Activated CD4-positive, alpha-beta memory T cell treated with anti-CD3 and anti-CD28 coated beads, Interleukin-2, amount 10 ng/mL, durations not matched to agents 7 days and 5 days (primary cell): ENCODE measurements at regions not wholly inside any gene's neighbourhood (a gene's known extent, or its start where the extent isn't known, plus 50 kb on each side); places are given as distances from the start of the nearest gene placed in this dataset.

Source experiments
- CTCF ChIA-PET: fragments of 350-600 bp; sonication (Branson Sonifier 250); formaldehyde crosslinking; loops from one replicate; lab custom pipeline; 2021; ENCODE audit warnings: antibody characterized with exemption, inconsistent platforms; lab: Charles Lee
- POLR2A ChIA-PET: fragments of 350-600 bp; sonication (Branson Sonifier 250); formaldehyde crosslinking; loops from one replicate; lab custom pipeline; 2021; ENCODE audit warnings: antibody characterized with exemption; lab: Charles Lee
- DNase-seq: peaks from one replicate; pipeline ENCODE4 v3.0.0-alpha.2; 2020
- H3K27ac Mint-ChIP-seq: one replicate; pipeline ENCODE4 v1.8.0; 2021; ENCODE audit warnings: mild to moderate bottlenecking, mixed read lengths
- H3K27me3 Mint-ChIP-seq: one replicate; pipeline ENCODE4 v1.8.0; 2021; ENCODE audit warnings: mixed read lengths
- H3K36me3 Mint-ChIP-seq: one replicate; pipeline ENCODE4 v1.8.0; 2021; ENCODE audit warnings: low read depth, mixed read lengths
- H3K4me1 Mint-ChIP-seq: one replicate; pipeline ENCODE4 v1.8.0; 2021; ENCODE audit warnings: mixed read lengths
- H3K4me3 Mint-ChIP-seq: one replicate; pipeline ENCODE4 v1.8.0; 2021; ENCODE audit warnings: mild to moderate bottlenecking, mixed read lengths
- H3K9me3 Mint-ChIP-seq: one replicate; pipeline ENCODE4 v1.8.0; 2021; ENCODE audit warnings: mixed read lengths

DNA sequence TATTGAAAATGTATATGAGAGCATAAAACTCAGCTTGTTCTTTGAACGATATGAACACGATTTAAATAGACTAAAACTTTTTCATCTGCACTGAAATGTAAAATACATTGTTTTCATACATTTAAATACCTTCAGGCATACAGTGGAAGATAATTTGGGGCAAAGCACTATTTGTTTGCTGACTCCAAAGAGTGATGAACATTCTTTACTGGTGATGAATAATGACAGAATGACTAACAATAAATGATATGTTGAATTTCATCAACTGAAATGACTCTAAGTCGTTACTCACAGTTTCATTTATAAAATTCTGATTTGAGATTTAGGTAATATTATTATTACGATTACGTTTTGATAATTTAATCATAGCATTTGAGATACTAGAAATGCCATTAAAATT lies 1160.1 kb downstream of the NLGN4X start:
- ChIA-PET CTCF (no interaction called here), POLR2A (no interaction called here)
- Mint-ChIP-seq H3K36me3 (no peaks in the 10 kb centered on the region), H3K9me3 (no peaks in the 10 kb centered on the region), H3K27me3 (no peaks in the 10 kb centered on the region), H3K4me3 (no peak overlapping the region), H3K27ac (no peak overlapping the region), H3K4me1 (no peaks in the 10 kb centered on the region)
- no peak for DNase-seq

GRCh38 chrX:5057786-5058185 lies 1170.9 kb downstream of the NLGN4X start:
- ChIA-PET CTCF (no interaction called here), POLR2A (no interaction called here)
- Mint-ChIP-seq H3K36me3 (no peaks in the 10 kb centered on the region), H3K4me1 (no peaks in the 10 kb centered on the region), H3K27ac (no peak overlapping the region), H3K27me3 (no peaks in the 10 kb centered on the region), H3K9me3 (peaks cover 2% of the 10 kb centered on the region), H3K4me3 (no peak overlapping the region)
- no peak for DNase-seq

GRCh38 chrX:5054852-5055251 lies 1173.8 kb downstream of the NLGN4X start:
- H3K9me3 Mint-ChIP-seq: no peaks in the 10 kb centered on the region
- DNase-seq: no peak
- H3K27me3 Mint-ChIP-seq: no peaks in the 10 kb centered on the region
- POLR2A ChIA-PET: no interaction called here
- no peaks in the 10 kb centered on the region for H3K4me1 Mint-ChIP-seq
- CTCF ChIA-PET: interaction anchor here (0.7 kb wide), 1 partner anchor 182 kb away, joined by 3 read pairs; no protein-coding TSS in a partner anchor
- no peak overlapping the region for H3K27ac Mint-ChIP-seq
- H3K36me3 Mint-ChIP-seq: no peaks in the 10 kb centered on the region
- H3K4me3 Mint-ChIP-seq: no peak overlapping the region

DNA sequence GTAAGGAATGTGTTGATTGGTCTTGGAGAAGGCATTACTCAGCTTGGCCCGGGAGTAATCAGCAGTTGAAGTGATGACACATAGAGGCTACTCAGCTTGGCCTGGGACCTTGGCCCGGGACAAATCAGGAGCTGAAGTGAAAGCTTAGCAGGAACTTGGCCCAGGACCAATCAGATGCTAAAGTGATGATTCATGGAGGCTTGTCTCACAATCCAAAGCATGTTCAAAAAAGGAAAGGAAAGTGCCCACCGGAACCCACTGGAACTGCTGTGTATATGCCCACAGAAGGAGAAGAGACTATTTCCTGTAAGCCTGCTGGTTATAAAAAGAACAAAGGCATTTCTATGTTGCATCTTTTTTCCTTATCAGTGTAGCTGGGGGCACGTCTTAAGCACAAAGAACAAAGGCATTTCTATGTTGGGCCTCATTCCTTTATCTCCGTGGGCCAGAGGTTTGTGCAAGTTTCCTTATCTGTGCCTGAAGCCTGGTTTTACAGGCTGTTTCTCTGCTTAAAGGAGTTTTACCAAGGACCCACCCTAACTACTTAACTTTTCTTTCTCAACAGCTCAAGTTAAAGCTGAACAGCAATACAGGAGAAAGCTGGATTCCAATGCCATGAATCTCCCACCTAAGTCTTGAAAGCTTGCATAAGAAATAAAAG lies 1176.7 kb downstream of the NLGN4X start:
- POLR2A ChIA-PET: no interaction called here
- no peaks in the 10 kb centered on the region for H3K9me3 Mint-ChIP-seq
- CTCF ChIA-PET: no interaction called here
- no peaks in the 10 kb centered on the region for H3K36me3 Mint-ChIP-seq
- no peaks in the 10 kb centered on the region for H3K27me3 Mint-ChIP-seq
- no peak for DNase-seq
- no peak overlapping the region for H3K27ac Mint-ChIP-seq
- no peak overlapping the region for H3K4me3 Mint-ChIP-seq
- H3K4me1 Mint-ChIP-seq: no peaks in the 10 kb centered on the region

GRCh38 chrX:5042563-5042962 lies 1186.1 kb downstream of the NLGN4X start:
- POLR2A ChIA-PET: no interaction called here
- H3K27ac Mint-ChIP-seq: no peak overlapping the region
- no peaks in the 10 kb centered on the region for H3K27me3 Mint-ChIP-seq
- CTCF ChIA-PET: no interaction called here
- H3K36me3 Mint-ChIP-seq: no peaks in the 10 kb centered on the region
- peaks cover 4% of the 10 kb centered on the region for H3K9me3 Mint-ChIP-seq
- no peak for DNase-seq
- no peak overlapping the region for H3K4me3 Mint-ChIP-seq
- no peaks in the 10 kb centered on the region for H3K4me1 Mint-ChIP-seq

GRCh38 chrX:5031792-5032191 lies 1196.9 kb downstream of the NLGN4X start:
- no peak overlapping the region for H3K27ac Mint-ChIP-seq
- DNase-seq: no peak
- H3K36me3 Mint-ChIP-seq: no peaks in the 10 kb centered on the region
- no peaks in the 10 kb centered on the region for H3K4me1 Mint-ChIP-seq
- no peaks in the 10 kb centered on the region for H3K27me3 Mint-ChIP-seq
- POLR2A ChIA-PET: no interaction called here
- H3K4me3 Mint-ChIP-seq: no peak overlapping the region
- CTCF ChIA-PET: no interaction called here
- H3K9me3 Mint-ChIP-seq: peaks cover 6% of the 10 kb centered on the region

DNA sequence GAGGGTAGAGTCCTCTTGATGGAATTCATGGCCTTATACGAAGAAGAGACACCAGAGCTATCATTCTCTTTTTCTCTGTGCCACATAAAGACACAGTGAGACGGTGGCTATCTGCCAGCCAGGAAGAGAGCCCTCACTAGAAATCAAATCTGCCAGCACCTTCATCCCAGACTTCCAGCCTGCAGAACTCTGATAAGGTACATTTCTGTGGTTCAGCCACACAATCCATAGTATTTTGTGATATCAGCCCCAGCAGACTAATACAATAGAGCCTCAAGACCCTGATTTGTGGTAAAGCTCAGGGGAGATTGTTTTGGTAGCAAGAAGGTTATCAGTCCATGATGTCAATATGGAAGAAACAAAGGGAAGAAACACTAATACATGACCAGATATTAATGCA lies 1213.2 kb downstream of the NLGN4X start:
- no peak for DNase-seq
- ChIA-PET POLR2A (no interaction called here), CTCF (no interaction called here)
- Mint-ChIP-seq H3K27me3 (no peaks in the 10 kb centered on the region), H3K9me3 (no peaks in the 10 kb centered on the region), H3K27ac (no peak overlapping the region), H3K4me3 (no peak overlapping the region), H3K36me3 (no peaks in the 10 kb centered on the region), H3K4me1 (no peaks in the 10 kb centered on the region)

DNA sequence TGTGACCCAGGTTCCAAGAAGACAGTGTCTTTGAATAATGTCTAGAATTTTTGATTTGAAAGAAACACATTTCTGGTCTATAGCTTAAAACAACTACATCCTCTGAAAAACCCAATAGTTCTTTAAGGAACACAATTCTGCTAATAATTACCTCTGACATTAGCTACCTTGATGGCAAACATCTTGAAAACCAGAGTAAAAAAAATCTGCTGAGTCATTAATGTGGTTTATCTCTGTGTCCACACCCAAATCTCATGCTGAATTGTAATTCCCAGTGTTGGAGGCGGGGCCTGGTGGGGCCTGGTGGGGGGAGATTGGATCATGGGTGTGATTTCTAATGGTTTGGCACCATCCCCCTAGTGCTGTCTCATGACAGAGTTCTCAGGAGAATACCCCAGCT lies 1233.8 kb downstream of the NLGN4X start:
- Mint-ChIP-seq H3K4me3 (no peak overlapping the region), H3K9me3 (peaks cover 5% of the 10 kb centered on the region)
- POLR2A ChIA-PET: no interaction called here

DNA sequence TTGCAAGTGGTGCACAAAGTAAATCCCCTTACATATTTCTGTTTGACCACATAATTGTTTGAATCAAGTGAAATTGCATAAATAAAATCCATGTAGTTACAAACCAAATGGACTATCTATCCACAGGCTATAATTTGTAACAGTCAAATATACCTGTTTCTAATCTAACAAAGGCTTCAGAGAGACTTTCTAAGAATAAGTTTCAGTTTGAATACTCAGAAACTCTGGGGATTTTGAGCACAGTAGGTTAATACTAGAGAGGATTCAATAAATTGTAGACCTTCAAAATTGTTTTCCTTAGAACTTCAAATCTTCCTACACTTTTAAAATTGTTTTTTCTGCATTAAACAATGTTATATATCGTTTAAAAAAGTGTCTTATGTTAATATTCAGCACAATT lies 1250.1 kb downstream of the NLGN4X start:
- Mint-ChIP-seq H3K4me3 (no peak overlapping the region), H3K27ac (no peak overlapping the region), H3K27me3 (no peaks in the 10 kb centered on the region), H3K9me3 (peaks cover 2% of the 10 kb centered on the region), H3K4me1 (no peaks in the 10 kb centered on the region), H3K36me3 (no peaks in the 10 kb centered on the region)
- no peak for DNase-seq
- ChIA-PET CTCF (no interaction called here), POLR2A (no interaction called here)

More for the DNA sequence above, 1233.8 kb downstream of the NLGN4X start:
- Mint-ChIP-seq H3K4me1 (no peaks in the 10 kb centered on the region), H3K27me3 (no peaks in the 10 kb centered on the region), H3K27ac (no peak overlapping the region), H3K36me3 (no peaks in the 10 kb centered on the region)
- CTCF ChIA-PET: no interaction called here
- no peak for DNase-seq

- no peaks in the 10 kb centered on the region for H3K36me3 Mint-ChIP-seq
Measured at GRCh38 chrX:4971646-4972045, 1257.0 kb downstream of the NLGN4X start.

DNA sequence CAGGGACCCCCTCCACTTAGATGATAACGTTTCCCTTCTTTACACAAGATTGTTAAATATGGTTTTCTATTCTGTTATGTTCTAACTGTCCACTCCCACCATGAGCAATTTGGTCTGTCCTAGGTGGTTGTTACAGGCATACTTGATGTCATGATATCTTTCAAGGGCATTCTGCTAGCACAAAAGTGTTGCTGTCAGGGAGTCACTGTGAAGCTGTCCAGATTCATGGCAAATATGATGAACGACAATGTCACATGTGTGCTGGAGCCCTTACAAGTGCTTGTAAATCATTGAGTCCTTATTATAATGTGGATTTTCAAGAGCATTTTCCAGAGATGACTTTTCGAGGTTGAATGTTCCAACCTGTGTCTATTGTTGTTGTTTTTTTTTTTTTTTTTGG lies 1250.7 kb upstream of the PRKX start:
- H3K36me3 Mint-ChIP-seq: no peaks in the 10 kb centered on the region
- DNase-seq: no peak
- H3K4me1 Mint-ChIP-seq: no peaks in the 10 kb centered on the region
- CTCF ChIA-PET: no interaction called here
- H3K27ac Mint-ChIP-seq: no peak overlapping the region
- POLR2A ChIA-PET: no interaction called here
- no peak overlapping the region for H3K4me3 Mint-ChIP-seq
- H3K9me3 Mint-ChIP-seq: peaks cover 3% of the 10 kb centered on the region
- H3K27me3 Mint-ChIP-seq: no peaks in the 10 kb centered on the region

More at GRCh38 chrX:4971646-4972045, 1257.0 kb downstream of the NLGN4X start:
- no peak overlapping the region for H3K4me3 Mint-ChIP-seq
- CTCF ChIA-PET: no interaction called here
- no peaks in the 10 kb centered on the region for H3K27me3 Mint-ChIP-seq
- H3K9me3 Mint-ChIP-seq: peaks cover 5% of the 10 kb centered on the region
- no peaks in the 10 kb centered on the region for H3K4me1 Mint-ChIP-seq
- no peak overlapping the region for H3K27ac Mint-ChIP-seq
- DNase-seq: no peak
- POLR2A ChIA-PET: no interaction called here

GRCh38 chrX:4963432-4963831 lies 1250.0 kb upstream of the PRKX start:
- H3K36me3 Mint-ChIP-seq: no peaks in the 10 kb centered on the region
- DNase-seq: no peak
- no peaks in the 10 kb centered on the region for H3K27me3 Mint-ChIP-seq
- no peak overlapping the region for H3K4me3 Mint-ChIP-seq
- H3K27ac Mint-ChIP-seq: no peak overlapping the region
- POLR2A ChIA-PET: no interaction called here
- CTCF ChIA-PET: interaction anchor here (0.7 kb wide), 1 partner anchor 31 kb away, joined by 3 read pairs; no protein-coding TSS in a partner anchor
- no peaks in the 10 kb centered on the region for H3K4me1 Mint-ChIP-seq
- peaks cover 3% of the 10 kb centered on the region for H3K9me3 Mint-ChIP-seq

GRCh38 chrX:4944767-4945166 lies 1231.3 kb upstream of the PRKX start:
- Mint-ChIP-seq H3K4me1 (no peaks in the 10 kb centered on the region), H3K9me3 (peaks cover 3% of the 10 kb centered on the region), H3K27me3 (no peaks in the 10 kb centered on the region), H3K4me3 (no peak overlapping the region), H3K27ac (no peak overlapping the region), H3K36me3 (no peaks in the 10 kb centered on the region)
- DNase-seq: no peak
- ChIA-PET POLR2A (no interaction called here), CTCF (no interaction called here)

GRCh38 chrX:4936315-4936714 lies 1222.9 kb upstream of the PRKX start:
- Mint-ChIP-seq H3K4me3 (no peak overlapping the region), H3K27ac (no peak overlapping the region), H3K9me3 (peaks cover 2% of the 10 kb centered on the region), H3K36me3 (no peaks in the 10 kb centered on the region), H3K27me3 (no peaks in the 10 kb centered on the region), H3K4me1 (no peaks in the 10 kb centered on the region)
- POLR2A ChIA-PET: no interaction called here
- CTCF ChIA-PET: no interaction called here
- no peak for DNase-seq
